Thoracic aorta (tissue), 2 donors: ENCODE measurements at regions not wholly inside any gene's neighbourhood (a gene's known extent, or its start where the extent isn't known, plus 50 kb on each side); places are given as distances from the start of the nearest gene placed in this dataset.
A peak's percentile ranks its signal among the peaks of the same experiment; 100 is the strongest.

ENCODE experiments used
- ATAC-seq: fragments of 150-250 bp; one replicate; pipeline ENCODE4 v1.8.0; 2017; ENCODE audit warnings: low read depth; ENCODE audit not compliant: insufficient number of reproducible peaks, low FRiP score
- DNase-seq: peaks from one replicate; pipeline ENCODE4 v3.0.0-alpha.2; 2020; ENCODE audit warnings: low spot score
- H3K27ac ChIP-seq, 2 donors: fragments of 200-600 bp; sonication (generic); 1 replicate in 1 of 2; 2 replicates in 1 of 2; pipeline ENCODE4 v1.5.1; 2016; ENCODE audit warnings: mild to moderate bottlenecking in 2 of 2, moderate library complexity in 2 of 2
- H3K27me3 ChIP-seq: fragments of 200-600 bp; sonication (generic); replicated peaks from 2 replicates; pipeline ENCODE4 v1.6.0; 2016; ENCODE audit warnings: mild to moderate bottlenecking; ENCODE audit not compliant: insufficient read depth
- H3K36me3 ChIP-seq: fragments of 200-600 bp; sonication (generic); one replicate; pipeline ENCODE4 v1.5.1; 2016
- H3K4me1 ChIP-seq, 2 donors: fragments of 200-600 bp; sonication (generic); 1 replicate in 1 of 2; 2 replicates in 1 of 2; pipeline versions ENCODE4 v1.5.1 to v1.6.0; 2016; ENCODE audit warnings: low read depth in 2 of 2, mild to moderate bottlenecking in 1 of 2; ENCODE audit not compliant: control insufficient read depth in 1 of 2
- H3K4me3 ChIP-seq: fragments of 200-600 bp; sonication (generic); 2 replicates; pipeline ENCODE4 v1.5.1; 2016; ENCODE audit warnings: mild to moderate bottlenecking
- H3K9me3 ChIP-seq: fragments of 200-600 bp; sonication (generic); 2 replicates; pipeline ENCODE4 v1.5.1; 2016
- TF ChIP-seq, protein P1 (sequence below): fragments of 200-600 bp; sonication (generic); IDR thresholded peaks from one replicate; pipeline ENCODE4 v1.5.1; 2019; ENCODE audit warnings: antibody characterized with exemption

DNA sequence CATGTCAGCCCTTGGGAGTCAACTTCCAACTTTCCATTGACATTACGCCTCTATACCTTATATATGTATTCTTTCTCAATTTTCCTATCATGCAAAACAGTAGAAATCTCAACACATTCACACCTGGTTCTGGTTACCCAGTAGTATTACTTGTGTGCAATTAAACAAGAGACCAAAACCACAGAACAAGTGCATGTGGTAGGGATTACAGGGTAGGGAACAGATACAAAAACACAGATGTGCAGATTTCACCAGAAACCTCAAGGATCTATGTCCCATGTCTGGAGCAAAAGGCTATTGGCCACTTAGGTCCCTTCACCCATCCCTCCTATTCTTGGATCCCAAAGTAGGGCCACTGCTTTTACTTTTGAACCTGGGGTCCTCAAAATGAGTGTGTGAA, 143.6 kb upstream of the ZCCHC13 start:
- no peak for DNase-seq
- Histone ChIP-seq H3K36me3 (no peaks in the 10 kb centered on the region), H3K9me3 (no peaks in the 10 kb centered on the region), H3K27ac (no peak overlapping the region), H3K27me3 (no peaks in the 10 kb centered on the region), H3K4me3 (no peak overlapping the region), H3K4me1 (no peaks in the 10 kb centered on the region)
- TF ChIP-seq, protein P1, sequence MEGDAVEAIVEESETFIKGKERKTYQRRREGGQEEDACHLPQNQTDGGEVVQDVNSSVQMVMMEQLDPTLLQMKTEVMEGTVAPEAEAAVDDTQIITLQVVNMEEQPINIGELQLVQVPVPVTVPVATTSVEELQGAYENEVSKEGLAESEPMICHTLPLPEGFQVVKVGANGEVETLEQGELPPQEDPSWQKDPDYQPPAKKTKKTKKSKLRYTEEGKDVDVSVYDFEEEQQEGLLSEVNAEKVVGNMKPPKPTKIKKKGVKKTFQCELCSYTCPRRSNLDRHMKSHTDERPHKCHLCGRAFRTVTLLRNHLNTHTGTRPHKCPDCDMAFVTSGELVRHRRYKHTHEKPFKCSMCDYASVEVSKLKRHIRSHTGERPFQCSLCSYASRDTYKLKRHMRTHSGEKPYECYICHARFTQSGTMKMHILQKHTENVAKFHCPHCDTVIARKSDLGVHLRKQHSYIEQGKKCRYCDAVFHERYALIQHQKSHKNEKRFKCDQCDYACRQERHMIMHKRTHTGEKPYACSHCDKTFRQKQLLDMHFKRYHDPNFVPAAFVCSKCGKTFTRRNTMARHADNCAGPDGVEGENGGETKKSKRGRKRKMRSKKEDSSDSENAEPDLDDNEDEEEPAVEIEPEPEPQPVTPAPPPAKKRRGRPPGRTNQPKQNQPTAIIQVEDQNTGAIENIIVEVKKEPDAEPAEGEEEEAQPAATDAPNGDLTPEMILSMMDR: no peak
- ATAC-seq: no peak

DNA sequence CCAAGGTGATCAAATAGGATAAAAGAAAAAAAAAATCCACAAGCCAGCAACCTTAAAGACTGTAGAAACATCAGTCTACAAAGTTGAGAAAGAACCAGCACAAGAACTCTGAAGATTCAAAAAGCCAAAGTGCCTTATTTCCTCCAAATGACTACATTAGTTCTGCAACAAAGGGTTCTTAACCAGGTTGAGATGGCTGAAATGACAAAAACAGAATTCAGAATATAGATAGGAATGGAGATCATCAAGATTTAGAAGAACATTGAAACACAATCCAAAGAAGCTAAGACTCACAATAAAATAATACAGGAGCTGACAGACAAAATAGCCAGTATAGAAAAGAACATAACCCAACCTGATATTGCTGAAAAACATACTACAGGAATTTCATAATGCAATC, 156.5 kb upstream of the ZCCHC13 start:
- TF ChIP-seq, protein P1: no peak
- H3K36me3 ChIP-seq: no peaks in the 10 kb centered on the region
- ATAC-seq (no peak), DNase-seq (no peak)
- no peak overlapping the region for H3K4me3 ChIP-seq
- H3K9me3 ChIP-seq: no peaks in the 10 kb centered on the region
- no peaks in the 10 kb centered on the region for H3K27me3 ChIP-seq
- H3K4me1 ChIP-seq: no peaks in the 10 kb centered on the region
- no peak overlapping the region for H3K27ac ChIP-seq

DNA sequence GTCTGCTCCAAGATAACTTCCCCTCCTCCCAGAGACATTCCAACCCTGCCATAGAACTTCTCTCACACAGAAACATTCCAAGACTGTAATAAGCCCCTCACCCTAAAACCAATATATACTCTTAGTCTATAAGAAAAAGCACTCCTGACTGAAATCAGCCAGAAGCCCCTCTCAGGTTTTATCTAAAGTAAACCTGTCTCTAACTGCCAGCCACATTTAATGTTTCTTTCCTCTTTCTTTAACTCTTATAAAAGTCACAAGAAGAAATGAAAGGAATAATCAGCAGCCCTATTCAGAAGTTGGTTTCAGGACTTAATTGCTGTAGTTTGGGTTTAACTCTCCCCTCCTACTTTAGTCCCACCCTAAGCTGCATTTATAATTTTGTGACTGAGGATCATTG, 165.0 kb upstream of the ZCCHC13 start:
- Histone ChIP-seq H3K9me3 (no peaks in the 10 kb centered on the region), H3K4me1 (no peaks in the 10 kb centered on the region), H3K36me3 (no peaks in the 10 kb centered on the region), H3K27ac (no peak overlapping the region), H3K27me3 (no peaks in the 10 kb centered on the region), H3K4me3 (no peak overlapping the region)
- DNase-seq (no peak), ATAC-seq (no peak)
- TF ChIP-seq, protein P1: no peak

DNA sequence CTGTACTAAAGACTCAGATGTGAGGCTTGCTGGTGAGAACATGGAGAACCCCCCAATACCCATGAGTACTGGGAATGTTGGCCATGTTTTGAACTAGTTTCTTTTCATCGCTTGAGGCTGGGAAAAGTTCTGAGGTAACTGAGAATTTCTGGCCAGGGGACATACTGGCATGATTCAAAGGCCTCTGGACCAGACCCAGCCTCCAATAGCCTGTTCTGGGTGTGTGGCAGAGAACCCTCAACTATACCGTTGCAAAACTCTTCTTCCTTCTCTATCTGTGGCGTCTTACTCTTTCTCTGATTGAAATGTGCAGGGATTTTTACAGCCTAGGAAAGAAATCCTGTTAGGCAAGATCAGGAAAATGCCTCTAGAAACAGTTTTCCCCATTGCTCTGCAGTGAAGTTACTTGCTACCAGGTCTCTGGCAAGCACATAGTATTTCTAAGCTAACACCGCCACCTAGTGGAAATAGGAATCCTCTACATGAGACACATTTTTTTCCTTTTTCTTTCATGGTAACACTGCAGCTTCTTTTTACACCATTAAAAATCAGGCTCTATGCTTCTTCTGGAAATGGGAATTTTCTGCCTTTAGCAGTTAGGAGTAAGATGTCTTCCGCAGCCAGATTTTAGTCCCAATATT, 170.7 kb upstream of the ZCCHC13 start:
- Histone ChIP-seq H3K4me1 (peaks cover 0 to 8% of the 10 kb centered on the region in 2 donors), H3K27me3 (no peaks in the 10 kb centered on the region), H3K9me3 (no peaks in the 10 kb centered on the region), H3K27ac (peak overlapping the region in 1 of 2 donors; percentile 35), H3K4me3 (no peak overlapping the region), H3K36me3 (no peaks in the 10 kb centered on the region)
- ATAC-seq (no peak), DNase-seq (no peak)
- TF ChIP-seq, protein P1: peak; percentile 66

DNA sequence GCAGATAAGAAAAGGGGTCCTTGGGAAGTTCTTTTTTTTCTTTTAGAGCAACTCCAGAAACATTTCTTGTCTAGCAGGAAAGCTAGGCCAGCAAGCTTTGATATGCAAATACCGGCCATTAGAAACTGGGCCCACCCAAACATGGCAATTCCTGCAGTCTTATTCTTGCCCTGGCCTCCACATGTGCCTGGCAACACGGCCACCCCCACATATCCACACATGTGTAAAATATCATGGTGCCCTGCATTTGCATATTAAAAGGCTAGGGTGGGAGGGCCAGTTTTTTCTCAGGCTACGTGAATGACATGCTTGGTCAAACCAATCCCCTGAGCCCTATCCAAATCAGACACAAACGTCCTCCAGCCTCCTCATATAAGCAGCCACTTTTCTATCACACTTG, 171.7 kb upstream of the ZCCHC13 start:
- TF ChIP-seq, protein P1: no peak
- ATAC-seq (no peak), DNase-seq (no peak)
- Histone ChIP-seq H3K9me3 (no peaks in the 10 kb centered on the region), H3K4me1 (peaks cover 0 to 8% of the 10 kb centered on the region in 2 donors), H3K4me3 (no peak overlapping the region), H3K27me3 (no peaks in the 10 kb centered on the region), H3K36me3 (no peaks in the 10 kb centered on the region), H3K27ac (no peak overlapping the region)
